Keratinocyte (primary cell): ENCODE measurements at regions not wholly inside any gene's neighbourhood (a gene's known extent, or its start where the extent isn't known, plus 50 kb on each side); places are given as distances from the start of the nearest gene placed in this dataset.

ENCODE experiments used
- DNase-seq: peaks from one replicate; pipeline ENCODE4 v3.0.0-alpha.2; 2011; ENCODE audit warnings: low read depth, missing footprints, low spot score
- FAIRE-seq: peaks from 2 replicates; lab custom pipeline; 2011; peaks lifted over from hg19 to GRCh38; lab: Jason Lieb, UNC
- H2AFZ ChIP-seq: 2 replicates; pipeline ENCODE4 v1.6.0; 2012; ENCODE audit warnings: low read length, control low read depth, inconsistent platforms; ENCODE audit not compliant: control insufficient read depth
- H3K27ac ChIP-seq: 2 replicates; pipeline ENCODE4 v1.5.1; 2011; ENCODE audit warnings: low read length; ENCODE audit not compliant: control insufficient read depth, insufficient read depth
- H3K27me3 ChIP-seq: 3 replicates; pipeline ENCODE4 v1.6.0; 2011; ENCODE audit warnings: low read length; ENCODE audit not compliant: control insufficient read depth, insufficient read depth; ENCODE audit errors: extremely low read depth
- H3K36me3 ChIP-seq, 2 experiments: 2 replicates in 1 of 2; 3 replicates in 1 of 2; pipeline ENCODE4 v1.5.1; 2011; ENCODE audit warnings: low read length in 2 of 2, mild to moderate bottlenecking in 1 of 2; ENCODE audit not compliant: control insufficient read depth in 2 of 2, insufficient read depth in 2 of 2; ENCODE audit errors: extremely low read depth in 1 of 2
- H3K4me1 ChIP-seq: 3 replicates; pipeline ENCODE4 v1.5.1; 2011; ENCODE audit warnings: low read length; ENCODE audit not compliant: control insufficient read depth, insufficient read depth; ENCODE audit errors: extremely low read depth
- H3K4me2 ChIP-seq: 3 replicates; pipeline ENCODE4 v1.6.0; 2011; ENCODE audit warnings: low read depth, low read length; ENCODE audit not compliant: control insufficient read depth, insufficient read depth; ENCODE audit errors: extremely low read depth
- H3K4me3 ChIP-seq, 3 experiments: fragments of 200-600 bp in 1 of 3; sonication (generic) in 1 of 3; 2 replicates in 2 of 3; 3 replicates in 1 of 3; pipeline ENCODE4 v1.5.1; 2011 to 2016; ENCODE audit warnings: low read length in 3 of 3, mild to moderate bottlenecking in 3 of 3, control low read depth in 2 of 3, inconsistent platforms in 1 of 3, low read depth in 1 of 3, mixed read lengths in 1 of 3, mixed run types in 1 of 3, moderate library complexity in 1 of 3; ENCODE audit not compliant: control insufficient read depth in 2 of 3, insufficient read depth in 2 of 3; ENCODE audit errors: extremely low read depth in 1 of 3
- H3K79me2 ChIP-seq: 2 replicates; pipeline ENCODE4 v1.6.0; 2012; ENCODE audit warnings: low read length; ENCODE audit not compliant: control insufficient read depth, insufficient read depth
- H3K9ac ChIP-seq: 3 replicates; pipeline ENCODE4 v1.6.0; 2011; ENCODE audit warnings: low read length; ENCODE audit not compliant: control insufficient read depth, insufficient read depth; ENCODE audit errors: extremely low read depth
- H3K9me1 ChIP-seq: 3 replicates; pipeline ENCODE4 v1.6.0; 2011; ENCODE audit warnings: low read length; ENCODE audit not compliant: control insufficient read depth, insufficient read depth; ENCODE audit errors: extremely low read depth
- H3K9me3 ChIP-seq: 2 replicates; pipeline ENCODE4 v1.5.1; 2012; ENCODE audit warnings: low read depth, low read length; ENCODE audit not compliant: control insufficient read depth
- H4K20me1 ChIP-seq: 3 replicates; pipeline ENCODE4 v1.6.0; 2011; ENCODE audit warnings: low read length; ENCODE audit not compliant: control insufficient read depth, insufficient read depth; ENCODE audit errors: extremely low read depth
- EZH2 ChIP-seq: IDR thresholded peaks from one replicate; pipeline ENCODE4 v1.6.1; 2012; ENCODE audit warnings: inconsistent platforms, mild to moderate bottlenecking, low read length, moderate library complexity
- dilution Hi-C: fragments of 300-500 bp; cut with MboI; formaldehyde crosslinking; loops from one replicate; pipeline ENCODE4 v1.7.0; 2020; ENCODE audit warnings: low sequenced_read_pairs; ENCODE audit not compliant: extremely low pct_ligation_motif_present
- TF ChIP-seq, protein P1 (sequence below), 3 experiments: IDR thresholded peaks in 1 of 3; conservative IDR thresholded peaks in 1 of 3; optimal IDR thresholded peaks in 1 of 3; 2 replicates in 2 of 3; 3 replicates in 1 of 3; pipeline versions ENCODE3 to v1.5.1; 2011; ENCODE audit warnings: low read length in 3 of 3, mild to moderate bottlenecking in 3 of 3, moderate library complexity in 2 of 3, control low read depth in 1 of 3, inconsistent platforms in 1 of 3; ENCODE audit not compliant: insufficient read depth in 2 of 3; ENCODE audit errors: extremely low read depth in 1 of 3

DNA sequence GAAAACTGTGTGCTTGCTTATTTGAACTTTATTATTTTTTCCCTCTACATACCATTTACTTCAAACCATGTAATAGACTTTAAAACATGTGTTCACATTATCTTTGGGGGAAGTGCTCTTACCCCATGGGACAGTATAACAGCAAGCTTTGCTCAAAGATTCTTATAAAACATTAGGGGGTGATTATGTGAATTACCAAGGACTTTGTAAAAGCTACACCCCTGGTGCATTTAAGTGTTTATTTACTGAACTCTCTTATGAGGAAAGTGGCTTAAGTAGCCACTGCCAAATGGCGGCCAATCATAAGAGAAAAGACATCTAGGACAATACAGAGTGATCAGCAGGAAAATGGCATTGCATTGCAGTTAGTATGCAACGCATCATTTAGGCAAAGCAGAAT lies 70.3 kb downstream of the CAPZA3 start:
- Histone ChIP-seq H3K4me3 (no peak overlapping the region), H3K27me3 (no peaks in the 10 kb centered on the region), H3K36me3 (no peaks in the 10 kb centered on the region), H3K4me1 (no peaks in the 10 kb centered on the region), H2AFZ (no peak overlapping the region), H3K4me2 (no peak overlapping the region), H3K9me3 (no peaks in the 10 kb centered on the region), H3K79me2 (no peaks in the 10 kb centered on the region), H3K9ac (no peak overlapping the region), H3K27ac (no peak overlapping the region), H4K20me1 (no peaks in the 10 kb centered on the region), H3K9me1 (no peaks in the 10 kb centered on the region)
- no peak for TF ChIP-seq EZH2
- TF ChIP-seq, protein P1, sequence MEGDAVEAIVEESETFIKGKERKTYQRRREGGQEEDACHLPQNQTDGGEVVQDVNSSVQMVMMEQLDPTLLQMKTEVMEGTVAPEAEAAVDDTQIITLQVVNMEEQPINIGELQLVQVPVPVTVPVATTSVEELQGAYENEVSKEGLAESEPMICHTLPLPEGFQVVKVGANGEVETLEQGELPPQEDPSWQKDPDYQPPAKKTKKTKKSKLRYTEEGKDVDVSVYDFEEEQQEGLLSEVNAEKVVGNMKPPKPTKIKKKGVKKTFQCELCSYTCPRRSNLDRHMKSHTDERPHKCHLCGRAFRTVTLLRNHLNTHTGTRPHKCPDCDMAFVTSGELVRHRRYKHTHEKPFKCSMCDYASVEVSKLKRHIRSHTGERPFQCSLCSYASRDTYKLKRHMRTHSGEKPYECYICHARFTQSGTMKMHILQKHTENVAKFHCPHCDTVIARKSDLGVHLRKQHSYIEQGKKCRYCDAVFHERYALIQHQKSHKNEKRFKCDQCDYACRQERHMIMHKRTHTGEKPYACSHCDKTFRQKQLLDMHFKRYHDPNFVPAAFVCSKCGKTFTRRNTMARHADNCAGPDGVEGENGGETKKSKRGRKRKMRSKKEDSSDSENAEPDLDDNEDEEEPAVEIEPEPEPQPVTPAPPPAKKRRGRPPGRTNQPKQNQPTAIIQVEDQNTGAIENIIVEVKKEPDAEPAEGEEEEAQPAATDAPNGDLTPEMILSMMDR (optimal IDR thresholded peaks at IDR 0.05 in 1 of 3, IDR thresholded peaks at IDR 0.05 in 1 of 3, conservative IDR thresholded peaks at IDR 0.05 in 1 of 3; ENCODE audit: extremely low read depth in 1 of 3, insufficient read depth in 2 of 3, low read length in 3 of 3), result no peak
- DNase-seq, result no peak
- dilution Hi-C loops, result no loop called here
- FAIRE-seq, result no peak

DNA sequence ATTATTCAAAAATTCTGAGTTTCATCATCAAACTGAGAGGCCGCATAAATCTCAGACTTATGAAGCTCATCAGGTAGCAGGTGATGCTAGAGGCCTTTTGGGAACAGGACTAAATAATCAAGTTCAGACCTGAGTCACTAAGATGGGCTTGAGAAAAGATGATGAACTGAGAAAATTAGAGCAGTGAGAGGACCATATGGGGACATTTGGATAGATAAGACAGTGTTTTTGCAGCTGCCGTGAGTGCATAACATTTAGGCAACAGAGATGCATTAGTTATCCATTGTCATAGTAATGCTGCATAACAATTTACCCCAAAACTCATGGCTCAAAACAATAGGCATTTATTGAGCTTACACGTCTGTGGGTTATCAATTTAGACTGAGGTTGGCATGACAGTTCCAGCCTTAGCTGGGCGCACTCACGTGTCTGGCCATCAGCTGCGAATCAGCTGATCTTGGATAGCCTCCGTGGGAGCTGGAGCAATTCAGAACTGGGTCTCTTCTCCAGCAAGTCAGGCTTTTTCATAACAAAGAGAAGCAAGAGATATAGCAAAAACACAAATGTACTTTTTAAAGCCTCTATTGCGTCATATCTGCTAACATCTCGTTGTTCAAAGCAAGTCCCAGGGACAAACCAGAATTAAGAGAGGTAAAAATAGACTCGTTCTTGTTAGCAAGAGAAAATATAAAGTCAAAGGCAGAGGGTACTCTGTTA lies 72.8 kb downstream of the CAPZA3 start:
- Histone ChIP-seq H3K9me1 (no peaks in the 10 kb centered on the region), H3K4me2 (no peak overlapping the region), H3K27ac (no peak overlapping the region), H4K20me1 (no peaks in the 10 kb centered on the region), H3K36me3 (no peaks in the 10 kb centered on the region), H2AFZ (no peak overlapping the region), H3K9me3 (no peaks in the 10 kb centered on the region), H3K79me2 (no peaks in the 10 kb centered on the region), H3K4me1 (no peaks in the 10 kb centered on the region), H3K9ac (no peak overlapping the region), H3K4me3 (no peak overlapping the region), H3K27me3 (no peaks in the 10 kb centered on the region)
- TF ChIP-seq EZH2, result no peak
- TF ChIP-seq, protein P1 (optimal IDR thresholded peaks at IDR 0.05 in 1 of 3, IDR thresholded peaks at IDR 0.05 in 1 of 3, conservative IDR thresholded peaks at IDR 0.05 in 1 of 3; ENCODE audit: extremely low read depth in 1 of 3, insufficient read depth in 2 of 3, low read length in 3 of 3), result no peak
- DNase-seq (no peak), FAIRE-seq (no peak)
- dilution Hi-C loops, result no loop called here
